ENCODE measurements at regions not wholly inside any gene's neighbourhood (a gene's known extent, or its start where the extent isn't known, plus 50 kb on each side); places are given as distances from the start of the nearest gene placed in this dataset.

DNA sequence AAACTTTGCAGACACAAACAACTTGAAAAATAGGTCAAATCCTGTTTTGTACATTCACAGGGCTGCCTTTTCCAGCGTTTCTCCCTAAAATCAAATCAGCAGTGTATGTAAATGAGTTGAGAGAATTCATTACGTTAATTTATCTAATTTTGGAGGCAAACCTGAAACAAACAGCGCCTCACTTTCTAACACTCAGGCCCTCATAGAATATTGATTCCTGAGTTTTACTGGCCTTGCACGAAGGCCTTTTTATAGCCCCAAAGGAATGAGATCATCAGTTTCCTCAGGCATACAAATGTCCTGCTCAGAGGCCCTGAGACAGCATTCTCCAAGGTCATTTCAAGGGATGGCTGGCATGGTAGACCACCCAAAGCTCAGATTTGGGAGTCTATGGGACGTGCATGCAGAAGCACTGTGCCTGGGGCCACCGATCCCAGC, 131.7 kb upstream of the CHST15 start:
- intact Hi-C loops (cut with micrococcal nuclease; ENCODE audit: unreplicated experiment), result loop anchor here (1.0 to 10.0 kb wide), 2 partner anchors 72 to 230 kb away; no protein-coding TSS in a partner anchor
- FAIRE-seq (no peak), ATAC-seq (no peak), DNase-seq (ENCODE audit: low read depth, low spot score) (no peak)
- Histone ChIP-seq H3K9me3 (replicated peaks; ENCODE audit: control insufficient read depth, insufficient read depth, low read length) (no peaks in the 10 kb centered on the region), H2AFZ (ENCODE audit: control insufficient read depth, low read depth, low read length) (no peak overlapping the region), H3K9ac (ENCODE audit: control insufficient read depth, insufficient read depth, low read length) (no peak overlapping the region), H3K4me1 (ENCODE audit: control insufficient read depth, insufficient read depth, low read length) (peaks cover 31% of the 10 kb centered on the region), H3K4me3 (no peak overlapping the region), H3K36me3 (ENCODE audit: control insufficient read depth in 2 of 2, insufficient read depth in 2 of 2, low read length in 1 of 2) (no peaks in the 10 kb centered on the region), H3K79me2 (ENCODE audit: control insufficient read depth, insufficient read depth, low read length) (no peaks in the 10 kb centered on the region), H3K4me2 (ENCODE audit: control insufficient read depth, insufficient read depth) (no peak overlapping the region), H4K20me1 (ENCODE audit: control insufficient read depth, insufficient read depth) (no peaks in the 10 kb centered on the region), H3K27ac (ENCODE audit: control insufficient read depth, insufficient read depth) (no peak overlapping the region), H3K27me3 (replicated peaks in 1 of 2; ENCODE audit: control insufficient read depth in 2 of 2, insufficient read depth in 2 of 2, low read length in 1 of 2) (no peaks in the 10 kb centered on the region)
- in situ Hi-C loops (cut with MboI), result loop anchor here (10.0 kb wide), 1 partner anchor 380 kb away; no protein-coding TSS in a partner anchor
- POLR2A ChIA-PET, result no interaction called here
- CTCF ChIA-PET, result interaction anchor here (0.7 to 0.8 kb wide), 2 partner anchors 65 to 102 kb away, joined by 3 read pairs; no protein-coding TSS in a partner anchor
- no peak for TF ChIP-seq STAT3 (IDR thresholded peaks at IDR 0.05; ENCODE audit: low read depth, low read length)
- TF ChIP-seq, protein P1, sequence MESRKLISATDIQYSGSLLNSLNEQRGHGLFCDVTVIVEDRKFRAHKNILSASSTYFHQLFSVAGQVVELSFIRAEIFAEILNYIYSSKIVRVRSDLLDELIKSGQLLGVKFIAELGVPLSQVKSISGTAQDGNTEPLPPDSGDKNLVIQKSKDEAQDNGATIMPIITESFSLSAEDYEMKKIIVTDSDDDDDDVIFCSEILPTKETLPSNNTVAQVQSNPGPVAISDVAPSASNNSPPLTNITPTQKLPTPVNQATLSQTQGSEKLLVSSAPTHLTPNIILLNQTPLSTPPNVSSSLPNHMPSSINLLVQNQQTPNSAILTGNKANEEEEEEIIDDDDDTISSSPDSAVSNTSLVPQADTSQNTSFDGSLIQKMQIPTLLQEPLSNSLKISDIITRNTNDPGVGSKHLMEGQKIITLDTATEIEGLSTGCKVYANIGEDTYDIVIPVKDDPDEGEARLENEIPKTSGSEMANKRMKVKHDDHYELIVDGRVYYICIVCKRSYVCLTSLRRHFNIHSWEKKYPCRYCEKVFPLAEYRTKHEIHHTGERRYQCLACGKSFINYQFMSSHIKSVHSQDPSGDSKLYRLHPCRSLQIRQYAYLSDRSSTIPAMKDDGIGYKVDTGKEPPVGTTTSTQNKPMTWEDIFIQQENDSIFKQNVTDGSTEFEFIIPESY (IDR thresholded peaks at IDR 0.05), result no peak
- no peak for TF ChIP-seq MYB (IDR thresholded peaks at IDR 0.05; ENCODE audit: borderline replicate concordance, low read depth, low read length)
- TF ChIP-seq, protein P2, sequence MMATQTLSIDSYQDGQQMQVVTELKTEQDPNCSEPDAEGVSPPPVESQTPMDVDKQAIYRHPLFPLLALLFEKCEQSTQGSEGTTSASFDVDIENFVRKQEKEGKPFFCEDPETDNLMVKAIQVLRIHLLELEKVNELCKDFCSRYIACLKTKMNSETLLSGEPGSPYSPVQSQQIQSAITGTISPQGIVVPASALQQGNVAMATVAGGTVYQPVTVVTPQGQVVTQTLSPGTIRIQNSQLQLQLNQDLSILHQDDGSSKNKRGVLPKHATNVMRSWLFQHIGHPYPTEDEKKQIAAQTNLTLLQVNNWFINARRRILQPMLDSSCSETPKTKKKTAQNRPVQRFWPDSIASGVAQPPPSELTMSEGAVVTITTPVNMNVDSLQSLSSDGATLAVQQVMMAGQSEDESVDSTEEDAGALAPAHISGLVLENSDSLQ (IDR thresholded peaks at IDR 0.05), result no peak
- TF ChIP-seq JUNB (IDR thresholded peaks at IDR 0.05), result no peak
- TF ChIP-seq HDAC6 (IDR thresholded peaks at IDR 0.05; ENCODE audit: unreplicated experiment), result no peak
- TF ChIP-seq, protein P3, sequence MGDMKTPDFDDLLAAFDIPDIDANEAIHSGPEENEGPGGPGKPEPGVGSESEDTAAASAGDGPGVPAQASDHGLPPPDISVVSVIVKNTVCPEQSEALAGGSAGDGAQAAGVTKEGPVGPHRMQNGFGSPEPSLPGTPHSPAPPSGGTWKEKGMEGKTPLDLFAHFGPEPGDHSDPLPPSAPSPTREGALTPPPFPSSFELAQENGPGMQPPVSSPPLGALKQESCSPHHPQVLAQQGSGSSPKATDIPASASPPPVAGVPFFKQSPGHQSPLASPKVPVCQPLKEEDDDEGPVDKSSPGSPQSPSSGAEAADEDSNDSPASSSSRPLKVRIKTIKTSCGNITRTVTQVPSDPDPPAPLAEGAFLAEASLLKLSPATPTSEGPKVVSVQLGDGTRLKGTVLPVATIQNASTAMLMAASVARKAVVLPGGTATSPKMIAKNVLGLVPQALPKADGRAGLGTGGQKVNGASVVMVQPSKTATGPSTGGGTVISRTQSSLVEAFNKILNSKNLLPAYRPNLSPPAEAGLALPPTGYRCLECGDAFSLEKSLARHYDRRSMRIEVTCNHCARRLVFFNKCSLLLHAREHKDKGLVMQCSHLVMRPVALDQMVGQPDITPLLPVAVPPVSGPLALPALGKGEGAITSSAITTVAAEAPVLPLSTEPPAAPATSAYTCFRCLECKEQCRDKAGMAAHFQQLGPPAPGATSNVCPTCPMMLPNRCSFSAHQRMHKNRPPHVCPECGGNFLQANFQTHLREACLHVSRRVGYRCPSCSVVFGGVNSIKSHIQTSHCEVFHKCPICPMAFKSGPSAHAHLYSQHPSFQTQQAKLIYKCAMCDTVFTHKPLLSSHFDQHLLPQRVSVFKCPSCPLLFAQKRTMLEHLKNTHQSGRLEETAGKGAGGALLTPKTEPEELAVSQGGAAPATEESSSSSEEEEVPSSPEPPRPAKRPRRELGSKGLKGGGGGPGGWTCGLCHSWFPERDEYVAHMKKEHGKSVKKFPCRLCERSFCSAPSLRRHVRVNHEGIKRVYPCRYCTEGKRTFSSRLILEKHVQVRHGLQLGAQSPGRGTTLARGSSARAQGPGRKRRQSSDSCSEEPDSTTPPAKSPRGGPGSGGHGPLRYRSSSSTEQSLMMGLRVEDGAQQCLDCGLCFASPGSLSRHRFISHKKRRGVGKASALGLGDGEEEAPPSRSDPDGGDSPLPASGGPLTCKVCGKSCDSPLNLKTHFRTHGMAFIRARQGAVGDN (IDR thresholded peaks at IDR 0.05), result no peak
- TF ChIP-seq HDGF (IDR thresholded peaks at IDR 0.05), result no peak
- no peak for TF ChIP-seq MTA2 (IDR thresholded peaks at IDR 0.05; ENCODE audit: low read depth)
- no peak for TF ChIP-seq POLR2AphosphoS5 (IDR thresholded peaks at IDR 0.05; ENCODE audit: low read length)
- TF ChIP-seq, protein P4, sequence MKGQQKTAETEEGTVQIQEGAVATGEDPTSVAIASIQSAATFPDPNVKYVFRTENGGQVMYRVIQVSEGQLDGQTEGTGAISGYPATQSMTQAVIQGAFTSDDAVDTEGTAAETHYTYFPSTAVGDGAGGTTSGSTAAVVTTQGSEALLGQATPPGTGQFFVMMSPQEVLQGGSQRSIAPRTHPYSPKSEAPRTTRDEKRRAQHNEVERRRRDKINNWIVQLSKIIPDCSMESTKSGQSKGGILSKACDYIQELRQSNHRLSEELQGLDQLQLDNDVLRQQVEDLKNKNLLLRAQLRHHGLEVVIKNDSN (IDR thresholded peaks at IDR 0.05; ENCODE audit: borderline replicate concordance, extremely low read length, insufficient read depth, low read depth, low read length), result no peak
- TF ChIP-seq ZNF274 (IDR thresholded peaks at IDR 0.05; ENCODE audit: insufficient read depth, insufficient read length), result no peak
- TF ChIP-seq, protein P5, sequence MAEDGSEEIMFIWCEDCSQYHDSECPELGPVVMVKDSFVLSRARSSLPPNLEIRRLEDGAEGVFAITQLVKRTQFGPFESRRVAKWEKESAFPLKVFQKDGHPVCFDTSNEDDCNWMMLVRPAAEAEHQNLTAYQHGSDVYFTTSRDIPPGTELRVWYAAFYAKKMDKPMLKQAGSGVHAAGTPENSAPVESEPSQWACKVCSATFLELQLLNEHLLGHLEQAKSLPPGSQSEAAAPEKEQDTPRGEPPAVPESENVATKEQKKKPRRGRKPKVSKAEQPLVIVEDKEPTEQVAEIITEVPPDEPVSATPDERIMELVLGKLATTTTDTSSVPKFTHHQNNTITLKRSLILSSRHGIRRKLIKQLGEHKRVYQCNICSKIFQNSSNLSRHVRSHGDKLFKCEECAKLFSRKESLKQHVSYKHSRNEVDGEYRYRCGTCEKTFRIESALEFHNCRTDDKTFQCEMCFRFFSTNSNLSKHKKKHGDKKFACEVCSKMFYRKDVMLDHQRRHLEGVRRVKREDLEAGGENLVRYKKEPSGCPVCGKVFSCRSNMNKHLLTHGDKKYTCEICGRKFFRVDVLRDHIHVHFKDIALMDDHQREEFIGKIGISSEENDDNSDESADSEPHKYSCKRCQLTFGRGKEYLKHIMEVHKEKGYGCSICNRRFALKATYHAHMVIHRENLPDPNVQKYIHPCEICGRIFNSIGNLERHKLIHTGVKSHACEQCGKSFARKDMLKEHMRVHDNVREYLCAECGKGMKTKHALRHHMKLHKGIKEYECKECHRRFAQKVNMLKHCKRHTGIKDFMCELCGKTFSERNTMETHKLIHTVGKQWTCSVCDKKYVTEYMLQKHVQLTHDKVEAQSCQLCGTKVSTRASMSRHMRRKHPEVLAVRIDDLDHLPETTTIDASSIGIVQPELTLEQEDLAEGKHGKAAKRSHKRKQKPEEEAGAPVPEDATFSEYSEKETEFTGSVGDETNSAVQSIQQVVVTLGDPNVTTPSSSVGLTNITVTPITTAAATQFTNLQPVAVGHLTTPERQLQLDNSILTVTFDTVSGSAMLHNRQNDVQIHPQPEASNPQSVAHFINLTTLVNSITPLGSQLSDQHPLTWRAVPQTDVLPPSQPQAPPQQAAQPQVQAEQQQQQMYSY (CRISPR knock-in tag; IDR thresholded peaks at IDR 0.05), result no peak
- SMC1A ChIA-PET (ENCODE audit: uncharacterized antibody, unreplicated experiment), result interaction anchor here (0.7 to 1.3 kb wide), 3 partner anchors 28 to 229 kb away, joined by 3 read pairs; no protein-coding TSS in a partner anchor
- no TSS peak for BruUV-seq (replicated peaks)
- RAD21 ChIA-PET (ENCODE audit: unreplicated experiment), result no interaction called here
- 42% methylated on average over 6 of the region's 6 CpGs for whole genome bisulfite sequencing (ENCODE audit: insufficient coverage, insufficient replicate concordance, low lambda C conversion rate, missing lambda C conversion rate)

Measured in GM12878 (cell line).